Stimulated activated CD4-positive, alpha-beta T cell treated with anti-CD3 and anti-CD28 coated beads, Interleukin-15, amount 100 ng/mL, for 48 hours (primary cell): ENCODE measurements at regions not wholly inside any gene's neighbourhood (a gene's known extent, or its start where the extent isn't known, plus 50 kb on each side); places are given as distances from the start of the nearest gene placed in this dataset.
A peak's percentile ranks its signal among the peaks of the same experiment; 100 is the strongest.

Experiments
- DNase-seq, 2 donors: peaks; one replicate each; pipeline ENCODE4 v3.0.0-alpha.2; 2020; ENCODE audit warnings: low read depth in 2 of 2

- no peak for DNase-seq
Measured at GRCh38 chr10:129350690-129351089, 116.4 kb upstream of the MGMT start.

DNA sequence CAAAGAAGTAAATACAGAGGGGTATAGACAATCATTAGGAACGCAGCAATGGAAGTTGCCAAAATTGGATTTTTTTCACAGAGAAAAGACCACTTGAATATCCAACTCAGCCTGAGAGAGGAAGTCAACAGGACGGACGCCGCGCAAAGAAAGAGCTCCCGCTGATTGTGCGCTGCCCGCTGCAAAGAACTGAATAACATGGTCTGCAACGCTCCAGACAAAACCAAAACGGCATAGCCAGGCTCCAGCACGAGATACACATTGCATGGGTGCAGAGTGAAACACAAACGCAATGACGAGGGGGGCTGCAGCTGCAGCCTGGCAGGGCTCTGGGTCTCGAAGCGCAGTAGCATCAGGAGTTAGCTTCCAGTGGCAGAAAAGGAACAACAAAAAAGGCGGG is 113.9 kb upstream of the MGMT start:
- no peak for DNase-seq

GRCh38 chr10:129360046-129360445 is 107.0 kb upstream of the MGMT start:
- no peak for DNase-seq

GRCh38 chr10:129361676-129362376 is 105.2 kb upstream of the MGMT start:
- DNase-seq, result no peak

DNA sequence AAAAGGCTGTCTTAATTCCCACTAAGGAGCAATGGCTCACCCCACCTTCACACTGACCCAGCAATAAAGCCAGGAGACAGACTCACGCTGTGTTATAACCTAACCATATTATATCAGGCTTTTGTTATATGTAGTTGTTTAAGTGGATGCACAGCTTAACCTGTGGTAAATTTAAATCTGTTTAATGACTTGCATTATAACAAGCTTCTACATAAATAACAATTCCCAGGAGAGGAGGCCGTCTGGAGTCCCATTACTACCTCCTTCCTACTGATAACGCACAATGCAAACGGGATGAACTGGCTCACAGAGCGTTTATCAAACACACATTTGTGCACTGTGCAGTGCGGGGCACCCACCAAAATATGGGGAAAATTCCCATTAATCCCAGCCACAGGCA is 102.1 kb upstream of the MGMT start:
- DNase-seq, result no peak

GRCh38 chr10:129365767-129366402 is 101.2 kb upstream of the MGMT start:
- DNase-seq, result peak in 1 of 2 donors; percentile 2

DNA sequence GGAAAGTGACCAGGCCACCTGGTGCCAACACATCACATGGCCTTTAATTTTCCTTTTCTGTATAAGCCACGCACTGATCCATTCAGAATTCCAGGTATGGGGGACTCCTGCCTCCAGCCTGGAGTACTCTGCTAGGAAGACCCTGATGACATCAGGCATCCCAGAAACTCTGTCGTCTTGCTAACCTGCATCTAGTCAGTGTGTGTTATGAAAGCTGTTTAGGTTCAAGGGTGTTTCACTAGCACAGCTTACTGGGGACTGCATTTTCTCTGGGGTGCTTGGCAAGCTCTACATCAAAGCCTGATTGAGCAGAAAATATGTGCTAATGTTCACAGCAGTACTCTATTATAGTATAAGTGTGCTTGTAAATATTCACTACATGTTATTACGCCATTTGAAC is 100.6 kb upstream of the MGMT start:
- DNase-seq, result no peak

DNA sequence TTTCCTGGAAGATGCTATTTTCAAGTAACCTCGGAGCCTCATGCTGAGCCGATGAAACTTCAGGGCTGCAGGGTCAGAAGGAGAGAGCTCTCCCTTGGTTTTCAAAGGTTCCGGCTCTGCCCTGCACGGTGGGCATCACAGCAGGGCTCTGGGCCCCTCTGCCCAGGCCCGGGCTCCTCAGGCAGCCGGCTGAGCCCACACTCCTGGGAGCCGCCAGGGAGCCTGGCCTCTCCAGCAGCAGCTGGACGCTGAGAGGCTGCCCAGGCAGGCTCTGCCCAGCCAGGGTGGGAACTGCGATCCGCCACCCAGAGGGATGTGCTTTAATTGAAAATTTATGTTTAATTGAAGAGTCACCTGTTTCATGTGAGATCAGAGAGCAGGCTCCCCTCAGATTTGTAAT is 97.5 kb upstream of the MGMT start:
- no peak for DNase-seq

DNA sequence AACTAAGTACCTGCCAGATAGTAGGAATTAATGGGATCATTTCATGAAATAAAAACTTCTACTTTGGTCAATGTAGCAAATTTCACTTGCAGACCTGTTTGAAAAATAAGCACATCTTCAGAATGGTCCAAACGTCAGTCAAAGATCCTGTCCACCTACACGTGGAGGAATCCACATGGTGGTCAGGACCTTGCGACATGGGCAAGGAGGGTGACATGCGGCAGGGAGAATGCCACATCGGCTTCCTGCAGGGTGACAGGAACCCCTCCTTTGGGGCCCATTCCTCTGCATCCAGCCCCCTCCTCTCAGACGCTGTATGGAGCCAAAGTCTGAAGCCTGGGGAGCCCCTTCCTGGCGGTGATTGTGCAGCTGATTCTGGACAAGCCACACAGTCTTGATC is 95.5 kb upstream of the MGMT start:
- DNase-seq, result no peak

GRCh38 chr10:129372172-129372571 is 94.9 kb upstream of the MGMT start:
- DNase-seq, result no peak

DNA sequence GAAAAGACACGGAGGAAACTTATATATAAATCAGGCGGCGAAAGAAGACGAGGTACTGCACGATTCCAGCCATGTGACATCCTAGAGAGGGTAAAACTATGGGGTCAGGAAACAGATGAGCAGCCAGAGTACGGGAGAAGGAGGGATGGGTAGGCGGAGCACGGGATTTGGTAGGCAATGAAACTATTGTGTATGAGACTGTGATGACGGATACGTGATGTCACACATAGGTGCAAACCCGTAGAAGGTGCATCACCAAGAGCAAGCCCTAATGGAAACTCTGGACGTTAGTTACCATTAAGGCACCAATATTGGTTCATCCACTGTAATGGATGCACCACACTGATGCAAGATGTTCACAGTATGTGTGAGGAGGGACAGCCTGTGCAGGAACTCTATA is 93.8 kb upstream of the MGMT start:
- DNase-seq, result no peak

DNA sequence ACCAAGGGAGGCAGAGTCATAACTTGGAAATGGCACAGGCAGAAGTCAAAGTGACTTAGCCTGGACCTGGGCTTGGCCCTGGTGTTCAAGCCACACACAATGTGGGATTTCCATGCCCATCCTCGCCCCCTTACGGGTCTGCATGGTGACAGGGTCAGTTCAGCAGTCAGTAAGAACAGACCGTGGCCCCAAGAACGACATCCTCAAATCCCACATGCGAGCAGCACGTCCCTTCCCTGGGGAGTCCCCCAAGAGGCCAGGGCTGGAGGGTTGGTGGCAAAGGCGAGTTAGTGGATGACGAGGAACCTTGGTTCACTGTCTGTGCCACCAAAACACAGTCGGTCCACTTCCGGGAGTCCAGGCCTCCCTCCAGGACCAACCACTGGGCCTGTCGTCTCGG is 93.3 kb upstream of the MGMT start:
- DNase-seq, result no peak

GRCh38 chr10:129375171-129375570 is 91.9 kb upstream of the MGMT start:
- no peak for DNase-seq

- no peak for DNase-seq
Measured at GRCh38 chr10:129375912-129376311, 91.1 kb upstream of the MGMT start.

DNA sequence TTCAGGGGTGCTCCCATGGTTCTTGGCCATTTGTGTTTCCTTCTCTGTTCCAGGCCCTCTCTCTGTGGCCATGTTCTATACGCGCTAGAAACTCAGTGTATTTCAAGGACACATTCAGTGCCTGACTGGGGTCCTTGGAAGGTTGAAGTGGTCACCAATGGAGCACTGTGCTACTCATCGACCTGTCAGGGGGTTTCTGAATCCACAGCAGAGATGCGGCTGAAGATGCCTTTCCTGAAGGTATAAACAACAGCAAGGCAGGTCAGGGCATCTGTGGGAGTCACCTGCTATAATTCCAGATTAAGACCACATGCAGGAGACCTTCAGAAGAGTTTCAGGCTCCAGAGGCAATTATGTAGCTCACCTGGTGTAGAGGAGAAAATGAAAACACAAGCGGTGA is 86.8 kb upstream of the MGMT start:
- DNase-seq, result no peak

DNA sequence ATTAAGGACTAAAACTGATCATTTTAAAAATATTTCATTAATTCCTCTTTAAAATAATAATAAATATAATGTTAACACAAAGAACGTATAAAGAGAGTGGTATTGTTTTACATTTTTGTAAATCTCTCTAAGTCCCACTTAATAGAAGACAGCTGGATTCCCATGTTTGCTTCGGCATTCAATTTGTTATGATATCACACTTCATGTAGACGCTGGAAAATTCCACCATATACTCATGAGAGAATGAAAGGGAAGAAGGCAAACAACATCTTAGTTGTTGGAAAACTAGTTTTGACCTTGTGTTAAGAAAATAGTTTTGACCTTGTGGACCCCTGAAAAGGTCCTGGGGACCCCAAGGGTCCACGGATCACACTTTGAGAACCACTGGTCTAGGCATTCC is 85.3 kb upstream of the MGMT start:
- DNase-seq, result no peak

GRCh38 chr10:129382401-129382800 is 84.6 kb upstream of the MGMT start:
- DNase-seq, result no peak

DNA sequence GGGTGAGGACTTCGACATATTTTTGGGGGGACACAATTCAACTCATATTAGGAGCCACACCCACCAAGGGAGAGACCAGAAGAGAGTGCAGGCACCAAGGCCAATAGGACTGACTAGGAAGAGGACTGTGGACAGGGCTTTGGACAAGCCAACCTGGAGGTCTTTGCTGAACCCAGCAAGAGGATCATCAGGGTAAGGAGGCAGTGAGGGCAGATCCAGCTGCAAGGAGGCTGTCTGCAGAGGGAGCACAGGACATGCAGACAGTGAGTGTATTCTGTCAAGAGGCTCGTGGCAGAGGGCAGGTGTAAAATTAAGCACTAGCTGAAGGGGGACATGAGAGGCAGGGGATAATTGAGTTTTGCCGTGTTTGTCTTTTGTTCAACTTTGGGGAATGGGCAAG is 83.4 kb upstream of the MGMT start:
- no peak for DNase-seq

DNA sequence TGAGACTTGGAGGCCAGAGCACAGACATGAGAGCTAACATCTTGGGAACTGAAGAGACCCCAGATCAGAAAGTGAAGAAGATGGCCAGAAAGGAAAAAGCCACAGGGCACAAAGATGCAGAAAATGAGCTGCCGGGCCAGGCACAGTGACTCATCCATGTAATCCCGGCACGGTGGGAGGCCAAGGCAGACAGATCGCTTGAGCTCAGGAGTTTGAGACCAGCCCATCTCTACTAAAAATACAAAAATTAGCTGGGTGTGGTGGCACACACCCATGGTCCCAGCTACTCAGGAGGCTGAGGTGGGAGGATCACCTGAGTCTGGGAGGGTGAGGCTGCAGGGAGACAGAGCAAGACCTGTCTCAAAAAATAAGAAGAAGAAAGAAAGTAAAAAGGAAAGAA is 81.4 kb upstream of the MGMT start:
- no peak for DNase-seq

- no peak for DNase-seq
Measured at GRCh38 chr10:129386415-129387257, 80.4 kb upstream of the MGMT start.

- DNase-seq, result no peak
Measured at GRCh38 chr10:129387258-129387525, 79.8 kb upstream of the MGMT start.

DNA sequence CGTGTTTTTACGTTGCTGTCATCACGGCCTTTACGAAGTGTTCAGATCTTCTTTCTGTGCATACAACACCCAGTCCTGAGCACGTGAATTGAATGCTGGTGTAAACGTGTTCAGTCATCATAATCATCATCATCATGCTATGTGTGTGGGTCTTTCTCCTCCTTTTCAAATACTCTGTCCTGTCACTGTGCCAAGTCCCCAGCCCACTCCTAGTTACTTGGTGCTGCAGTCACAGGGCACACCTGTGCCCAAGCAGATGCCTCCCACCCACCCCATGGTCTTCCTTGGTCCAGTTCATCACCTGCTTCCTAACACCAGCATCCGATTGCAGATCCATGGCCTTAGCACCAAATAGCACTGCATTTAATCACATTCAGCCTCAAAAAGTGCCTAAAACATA is 78.6 kb upstream of the MGMT start:
- DNase-seq, result no peak

DNA sequence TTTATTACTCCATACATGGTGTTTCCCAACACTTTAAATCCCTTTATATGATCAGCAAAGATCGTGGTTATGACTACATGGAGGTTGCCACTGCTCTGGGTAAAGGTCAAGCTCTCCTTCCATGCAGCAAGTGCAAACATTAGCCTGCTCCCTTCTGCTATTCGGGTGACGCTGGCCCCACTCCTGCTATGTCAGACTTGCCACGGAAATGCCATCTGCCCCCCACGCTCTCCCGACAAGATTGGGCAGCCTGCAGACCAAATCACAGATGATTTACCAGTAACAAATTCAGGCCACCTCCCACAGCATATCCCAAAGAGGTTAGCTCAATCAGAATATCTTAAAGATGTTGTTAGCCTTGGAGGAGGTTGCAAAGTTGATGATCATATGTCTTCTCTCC is 77.8 kb upstream of the MGMT start:
- DNase-seq, result no peak
